GM06990 (cell line): ENCODE measurements at regions not wholly inside any gene's neighbourhood (a gene's known extent, or its start where the extent isn't known, plus 50 kb on each side); places are given as distances from the start of the nearest gene placed in this dataset.

Experiments used
- DNase-seq: peaks from one replicate; pipeline ENCODE4 v3.0.0-alpha.2; 2011; ENCODE audit not compliant: insufficient read length; ENCODE audit errors: extremely low read depth
- H3K27me3 ChIP-seq: replicated peaks from 2 replicates; pipeline ENCODE4 v1.6.0; 2011; ENCODE audit warnings: low read length; ENCODE audit not compliant: control insufficient read depth, insufficient read depth
- H3K36me3 ChIP-seq: 2 replicates; pipeline ENCODE4 v1.5.1; 2011; ENCODE audit warnings: low read length; ENCODE audit not compliant: control insufficient read depth, insufficient read depth
- H3K4me3 ChIP-seq: replicated peaks from 2 replicates; pipeline ENCODE4 v1.5.1; 2011; ENCODE audit warnings: low read depth, mild to moderate bottlenecking, control low read depth, low read length
- CTCF ChIP-seq: IDR thresholded peaks from 2 replicates; pipeline ENCODE4 v1.5.1; 2011; ENCODE audit warnings: low read length, control low read depth, mild to moderate bottlenecking, inconsistent platforms; ENCODE audit not compliant: insufficient read depth, poor library complexity, severe bottlenecking

- DNase-seq = no peak
- no peak for TF ChIP-seq CTCF
- no peak overlapping the region for H3K4me3 ChIP-seq
- H3K36me3 ChIP-seq = no peaks in the 10 kb centered on the region
- no peaks in the 10 kb centered on the region for H3K27me3 ChIP-seq
Observed at GRCh38 chr9:87338088-87338989, 159.3 kb upstream of the DAPK1 start.

- Histone ChIP-seq H3K36me3 (no peaks in the 10 kb centered on the region), H3K4me3 (no peak overlapping the region), H3K27me3 (no peaks in the 10 kb centered on the region)
- DNase-seq = no peak
- no peak for TF ChIP-seq CTCF
Observed at GRCh38 chr9:87340391-87340790, 157.3 kb upstream of the DAPK1 start.

- TF ChIP-seq CTCF = no peak
- DNase-seq = no peak
- no peaks in the 10 kb centered on the region for H3K36me3 ChIP-seq
- H3K4me3 ChIP-seq = no peak overlapping the region
- no peaks in the 10 kb centered on the region for H3K27me3 ChIP-seq
Observed at GRCh38 chr9:87342743-87343142, 154.9 kb upstream of the DAPK1 start.

GRCh38 chr9:87343816-87344430, 153.7 kb upstream of the DAPK1 start:
- no peak overlapping the region for H3K4me3 ChIP-seq
- H3K36me3 ChIP-seq = no peaks in the 10 kb centered on the region
- no peaks in the 10 kb centered on the region for H3K27me3 ChIP-seq
- TF ChIP-seq CTCF = no peak
- no peak for DNase-seq

- Histone ChIP-seq H3K27me3 (no peaks in the 10 kb centered on the region), H3K36me3 (no peaks in the 10 kb centered on the region), H3K4me3 (no peak overlapping the region)
- DNase-seq = no peak
- no peak for TF ChIP-seq CTCF
Observed at GRCh38 chr9:87346061-87346665, 151.5 kb upstream of the DAPK1 start.
